ENCODE measurements at regions not wholly inside any gene's neighbourhood (a gene's known extent, or its start where the extent isn't known, plus 50 kb on each side); places are given as distances from the start of the nearest gene placed in this dataset.

GRCh38 chr4:38523054-38523453 is 140.9 kb upstream of the KLF3 start:
- TF ChIP-seq CTCF (IDR thresholded peaks at IDR 0.05; ENCODE audit: low read depth, low read length), result no peak
- no peak for DNase-seq (ENCODE audit: low read depth, low spot score)
- H3K4me3 ChIP-seq (ENCODE audit: low read depth, low read length), result no peak overlapping the region
- in situ Hi-C loops (cut with HindIII; ENCODE audit: low sequenced_read_pairs), result no loop called here

DNA sequence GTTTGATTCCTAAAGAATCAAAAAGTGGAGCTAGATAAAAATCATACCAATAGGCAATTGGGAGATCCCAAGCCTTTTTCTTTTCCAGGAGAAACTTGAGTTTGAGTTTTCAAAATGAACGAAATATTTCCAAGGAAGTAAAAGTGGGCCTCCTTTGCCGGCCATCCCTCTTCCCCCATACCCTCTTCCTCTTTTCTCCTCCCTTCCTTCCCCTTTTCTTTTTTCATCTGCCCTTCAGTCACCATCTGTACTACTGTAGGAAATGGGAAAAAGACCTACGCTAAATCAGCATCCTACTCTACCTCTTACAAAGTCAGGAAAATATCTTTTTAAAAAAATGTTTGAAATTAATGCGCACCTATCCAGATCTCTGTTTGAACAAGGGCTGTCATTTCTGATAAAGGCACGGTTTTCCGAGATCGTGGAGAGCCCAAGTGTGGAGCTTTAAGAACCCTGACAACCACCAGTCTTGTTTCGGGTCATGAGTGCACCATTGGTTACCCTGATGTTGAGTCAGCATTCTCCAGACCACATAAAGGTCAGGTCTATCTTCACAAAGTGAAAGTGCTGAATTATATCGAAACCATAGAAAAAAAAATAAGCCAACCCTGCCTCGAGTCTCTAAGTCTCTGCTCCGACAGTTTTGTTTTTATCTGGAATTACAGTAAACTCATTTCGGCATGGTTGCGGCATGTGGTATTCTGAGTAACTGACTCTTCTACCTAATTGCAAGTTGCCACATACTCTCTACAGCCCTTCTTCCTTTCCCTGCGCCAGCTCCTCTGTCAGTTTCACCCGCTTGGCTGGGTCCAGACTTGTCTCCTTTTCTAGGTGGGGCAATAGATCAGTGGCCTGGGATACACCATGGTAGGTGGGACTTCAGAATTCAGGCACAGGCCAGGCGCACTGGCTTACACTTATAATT is 140.2 kb upstream of the KLF3 start:
- DNase-seq (ENCODE audit: low read depth, low spot score), result no peak
- TF ChIP-seq CTCF (IDR thresholded peaks at IDR 0.05; ENCODE audit: low read depth, low read length), result no peak
- in situ Hi-C loops (cut with HindIII; ENCODE audit: low sequenced_read_pairs), result no loop called here
- no peak overlapping the region for H3K4me3 ChIP-seq (ENCODE audit: low read depth, low read length)

GRCh38 chr4:38526412-38526811 is 137.6 kb upstream of the KLF3 start:
- TF ChIP-seq CTCF (IDR thresholded peaks at IDR 0.05; ENCODE audit: low read depth, low read length), result no peak
- H3K4me3 ChIP-seq (ENCODE audit: low read depth, low read length), result no peak overlapping the region
- in situ Hi-C loops (cut with HindIII; ENCODE audit: low sequenced_read_pairs), result no loop called here
- no peak for DNase-seq (ENCODE audit: low read depth, low spot score)

DNA sequence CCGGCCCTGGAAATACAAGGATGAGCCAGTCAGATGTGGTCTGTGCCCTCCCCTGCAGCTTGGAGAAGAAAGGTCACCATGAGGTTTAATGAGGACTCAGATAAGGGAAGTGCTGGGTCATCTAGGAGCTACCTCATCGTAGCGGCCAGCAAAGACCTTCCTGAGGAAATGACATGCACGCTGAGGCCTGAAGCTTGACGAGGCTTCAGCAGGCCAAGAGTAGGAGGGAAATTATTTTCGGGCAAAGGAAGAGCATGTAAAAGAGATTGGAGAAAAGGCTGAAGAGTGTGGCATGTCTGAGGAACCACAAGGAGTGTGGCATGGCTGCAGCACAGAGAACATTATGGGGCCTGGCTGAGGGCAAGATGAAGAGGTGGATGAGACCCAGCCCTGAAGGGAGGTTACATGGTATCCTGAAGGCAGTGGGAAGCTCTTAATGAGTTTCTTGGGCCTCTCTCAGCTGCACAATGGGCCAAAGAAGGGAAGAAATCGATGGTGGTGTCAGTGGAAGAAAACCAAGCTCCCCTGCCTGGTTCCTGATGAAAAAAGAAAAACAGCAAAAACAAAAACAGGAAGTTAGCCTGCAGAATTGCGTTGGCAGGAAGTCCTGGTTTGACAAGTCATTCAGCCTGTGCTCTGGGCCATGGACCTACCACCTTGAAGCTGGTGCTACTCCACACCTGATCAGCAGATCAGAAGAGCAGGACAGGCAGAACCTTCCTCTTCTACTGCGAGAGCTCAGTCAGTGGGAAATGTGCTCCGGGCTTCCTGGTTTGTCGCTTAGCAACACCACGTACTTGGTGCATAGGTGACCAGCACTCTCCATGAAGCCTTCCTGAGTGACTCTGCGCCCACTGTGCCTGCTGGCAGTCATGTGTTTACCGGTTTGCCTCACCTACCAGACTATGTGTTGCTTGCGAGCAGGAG is 134.5 kb upstream of the KLF3 start:
- H3K4me3 ChIP-seq (ENCODE audit: low read depth, low read length), result no peak overlapping the region
- no peak for DNase-seq (ENCODE audit: low read depth, low spot score)
- no peak for TF ChIP-seq CTCF (IDR thresholded peaks at IDR 0.05; ENCODE audit: low read depth, low read length)
- in situ Hi-C loops (cut with HindIII; ENCODE audit: low sequenced_read_pairs), result no loop called here

DNA sequence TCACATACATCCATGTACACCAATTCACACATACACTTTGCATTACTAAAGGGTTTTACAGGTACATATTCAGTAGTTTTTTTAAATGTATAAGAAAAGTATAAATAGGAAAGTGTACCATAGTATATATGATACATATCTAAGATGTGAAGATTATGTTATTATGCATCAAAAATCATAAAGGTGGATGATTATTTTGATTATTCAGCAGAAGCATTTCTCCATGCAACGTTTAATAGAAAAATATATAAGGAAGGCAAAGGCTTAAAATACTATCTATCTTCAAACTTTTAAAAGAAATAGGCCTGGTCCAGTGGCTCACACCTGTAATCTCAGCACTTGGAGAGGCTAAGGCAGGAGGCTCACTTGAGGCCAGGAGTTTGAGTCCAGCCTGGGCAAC is 133.5 kb upstream of the KLF3 start:
- in situ Hi-C loops (cut with HindIII; ENCODE audit: low sequenced_read_pairs), result no loop called here
- H3K4me3 ChIP-seq (ENCODE audit: low read depth, low read length), result no peak overlapping the region
- no peak for DNase-seq (ENCODE audit: low read depth, low spot score)
- TF ChIP-seq CTCF (IDR thresholded peaks at IDR 0.05; ENCODE audit: low read depth, low read length), result no peak

GRCh38 chr4:38531141-38531727 is 132.8 kb upstream of the KLF3 start:
- no peak overlapping the region for H3K4me3 ChIP-seq (ENCODE audit: low read depth, low read length)
- in situ Hi-C loops (cut with HindIII; ENCODE audit: low sequenced_read_pairs), result no loop called here
- no peak for TF ChIP-seq CTCF (IDR thresholded peaks at IDR 0.05; ENCODE audit: low read depth, low read length)
- DNase-seq (ENCODE audit: low read depth, low spot score), result peak; percentile 24

Measured in astrocyte of the spinal cord (primary cell).